T-helper 1 cell treated with Interleukin-12 subunit alpha and Interleukin-12 subunit beta and Interleukin-4 antibody, amounts not matched to agents 30 ng/mL and 1 ng/mL, for 36 hours (primary cell): ENCODE measurements at regions not wholly inside any gene's neighbourhood (a gene's known extent, or its start where the extent isn't known, plus 50 kb on each side); places are given as distances from the start of the nearest gene placed in this dataset.

Experiments used
- intact Hi-C: fragments of 100-400 bp; cut with micrococcal nuclease; formaldehyde crosslinking; loops from one replicate; pipeline ENCODE4 v1.15.1; 2024

- intact Hi-C loops = no loop called here
Measured at GRCh38 chr5:62001640-62002039, 304.4 kb upstream of the KIF2A start.

GRCh38 chr5:62002436-62002835 is 303.6 kb upstream of the KIF2A start:
- intact Hi-C loops = no loop called here

- intact Hi-C loops = no loop called here
Measured at GRCh38 chr5:62005551-62005950, 300.5 kb upstream of the KIF2A start.

- intact Hi-C loops = no loop called here
Measured at GRCh38 chr5:62007457-62007856, 298.5 kb upstream of the KIF2A start.

GRCh38 chr5:62011089-62011664 is 294.8 kb upstream of the KIF2A start:
- intact Hi-C loops = no loop called here

GRCh38 chr5:62017092-62017491 is 288.9 kb upstream of the KIF2A start:
- intact Hi-C loops = no loop called here

- intact Hi-C loops = no loop called here
Measured at GRCh38 chr5:62029303-62029702, 276.7 kb upstream of the KIF2A start.

- intact Hi-C loops = no loop called here
Measured at GRCh38 chr5:62030326-62030725, 275.7 kb upstream of the KIF2A start.

- intact Hi-C loops = no loop called here
Measured at GRCh38 chr5:62038024-62038423, 268.0 kb upstream of the KIF2A start.

GRCh38 chr5:62041156-62041756 is 264.8 kb upstream of the KIF2A start:
- intact Hi-C loops = no loop called here

GRCh38 chr5:62042007-62042406 is 264.0 kb upstream of the KIF2A start:
- intact Hi-C loops = no loop called here

- intact Hi-C loops = no loop called here
Measured at GRCh38 chr5:62043289-62044280, 262.4 kb upstream of the KIF2A start.

GRCh38 chr5:62044989-62045388 is 261.0 kb upstream of the KIF2A start:
- intact Hi-C loops = no loop called here

GRCh38 chr5:62046191-62046590 is 259.8 kb upstream of the KIF2A start:
- intact Hi-C loops = no loop called here

- intact Hi-C loops = no loop called here
Measured at GRCh38 chr5:62051747-62052146, 254.3 kb upstream of the KIF2A start.

- intact Hi-C loops = no loop called here
Measured at GRCh38 chr5:62059960-62060359, 246.0 kb upstream of the KIF2A start.

- intact Hi-C loops = no loop called here
Measured at GRCh38 chr5:62065050-62065449, 241.0 kb upstream of the KIF2A start.

- intact Hi-C loops = no loop called here
Measured at GRCh38 chr5:62066761-62067277, 239.2 kb upstream of the KIF2A start.

- intact Hi-C loops = no loop called here
Measured at GRCh38 chr5:62068554-62068953, 237.5 kb upstream of the KIF2A start.

GRCh38 chr5:62077387-62077786 is 228.6 kb upstream of the KIF2A start:
- intact Hi-C loops = no loop called here

- intact Hi-C loops = no loop called here
Measured at GRCh38 chr5:62077823-62078550, 228.0 kb upstream of the KIF2A start.
